HEK293 (cell line): ENCODE measurements at regions not wholly inside any gene's neighbourhood (a gene's known extent, or its start where the extent isn't known, plus 50 kb on each side); places are given as distances from the start of the nearest gene placed in this dataset.

Experiments used
- CTCF ChIA-PET: fragments of 350-600 bp; formaldehyde crosslinking; extraction: SDS; loops from one replicate; lab custom pipeline; 2021; ENCODE audit warnings: antibody characterized with exemption; lab: Yijun Ruan, JAX
- POLR2A ChIA-PET: fragments of 300-600 bp; formaldehyde crosslinking; extraction: SDS; loops from one replicate; lab custom pipeline; 2020; ENCODE audit warnings: antibody characterized with exemption, inconsistent platforms; lab: Yijun Ruan, JAX
- H3K27ac ChIP-seq: fragments of 200-500 bp; sonication (Bioruptor generic); 2 replicates; pipeline ENCODE4 v1.5.1; 2014; ENCODE audit warnings: low read depth, low read length, control low read depth, inconsistent platforms; ENCODE audit errors: extremely low read depth
- H3K36me3 ChIP-seq, 2 experiments: fragments of 200-500 bp in 1 of 2; sonication (Bioruptor generic) in 1 of 2; 1 replicate in 1 of 2; 2 replicates in 1 of 2; pipeline ENCODE4 v1.5.1; 2014 to 2017; ENCODE audit warnings: inconsistent platforms in 2 of 2, low read length in 2 of 2; ENCODE audit not compliant: control insufficient read depth in 2 of 2, insufficient read depth in 1 of 2
- H3K4me1 ChIP-seq: fragments of 200-500 bp; sonication (Bioruptor generic); 2 replicates; pipeline ENCODE4 v1.5.1; 2014; ENCODE audit warnings: mild to moderate bottlenecking, low read length, inconsistent platforms; ENCODE audit not compliant: control insufficient read depth, insufficient read depth
- H3K4me3 ChIP-seq: 2 replicates; pipeline ENCODE4 v1.5.1; 2011; ENCODE audit warnings: low read depth, mild to moderate bottlenecking, control low read depth, low read length, moderate library complexity
- H3K9me3 ChIP-seq: fragments of 200-500 bp; sonication (Bioruptor generic); 2 replicates; pipeline ENCODE4 v1.5.1; 2014; ENCODE audit warnings: low read depth, low read length, inconsistent platforms; ENCODE audit not compliant: control insufficient read depth, insufficient read depth
- HIC1 ChIP-seq: fragments of 450-650 bp; formaldehyde crosslinking; IDR thresholded peaks from 2 replicates; pipeline ENCODE4 v1.5.1; 2016; ENCODE audit warnings: missing biosample characterization, missing genetic modification characterization
- OSR2 ChIP-seq: fragments of 450-650 bp; formaldehyde crosslinking; IDR thresholded peaks from 2 replicates; pipeline ENCODE4 v1.5.1; 2016; ENCODE audit warnings: missing biosample characterization, missing genetic modification characterization
- PRDM2 ChIP-seq: fragments of 450-650 bp; formaldehyde crosslinking; IDR thresholded peaks from 2 replicates; pipeline ENCODE4 v1.5.1; 2016; ENCODE audit warnings: missing biosample characterization, missing genetic modification characterization, borderline replicate concordance
- PRDM6 ChIP-seq: fragments of 450-650 bp; formaldehyde crosslinking; IDR thresholded peaks from 2 replicates; pipeline ENCODE4 v1.5.1; 2017; ENCODE audit warnings: missing biosample characterization, missing genetic modification characterization
- ZBTB17 ChIP-seq: fragments of 450-650 bp; formaldehyde crosslinking; IDR thresholded peaks from 2 replicates; pipeline ENCODE4 v1.5.1; 2016; ENCODE audit warnings: missing biosample characterization, missing genetic modification characterization
- ZEB2 ChIP-seq: fragments of 450-650 bp; formaldehyde crosslinking; IDR thresholded peaks from 2 replicates; pipeline ENCODE4 v1.5.1; 2016; ENCODE audit warnings: missing biosample characterization, missing genetic modification characterization
- ZIC2 ChIP-seq: fragments of 450-650 bp; formaldehyde crosslinking; IDR thresholded peaks from 2 replicates; pipeline ENCODE4 v1.5.1; 2016; ENCODE audit warnings: missing biosample characterization, missing genetic modification characterization
- ZNF146 ChIP-seq: fragments of 450-650 bp; formaldehyde crosslinking; IDR thresholded peaks from 2 replicates; pipeline ENCODE4 v1.5.1; 2016; ENCODE audit warnings: missing biosample characterization, missing genetic modification characterization
- ZNF155 ChIP-seq: fragments of 450-650 bp; formaldehyde crosslinking; IDR thresholded peaks from 2 replicates; pipeline ENCODE4 v1.5.1; 2016; ENCODE audit warnings: missing biosample characterization, missing genetic modification characterization
- ZNF175 ChIP-seq: fragments of 450-650 bp; formaldehyde crosslinking; IDR thresholded peaks from 2 replicates; pipeline ENCODE4 v1.5.1; 2016; ENCODE audit warnings: missing biosample characterization, missing genetic modification characterization
- ZNF18 ChIP-seq: fragments of 450-650 bp; formaldehyde crosslinking; IDR thresholded peaks from 2 replicates; pipeline ENCODE4 v1.5.1; 2016; ENCODE audit warnings: missing biosample characterization, missing genetic modification characterization
- ZNF280C ChIP-seq: fragments of 450-650 bp; formaldehyde crosslinking; IDR thresholded peaks from 2 replicates; pipeline ENCODE4 v1.5.1; 2016; ENCODE audit warnings: missing biosample characterization, missing genetic modification characterization
- ZNF324 ChIP-seq: fragments of 450-650 bp; formaldehyde crosslinking; IDR thresholded peaks from 2 replicates; pipeline ENCODE4 v1.5.1; 2016; ENCODE audit warnings: missing biosample characterization, missing genetic modification characterization
- ZNF37A ChIP-seq: fragments of 450-650 bp; IDR thresholded peaks from 2 replicates; pipeline ENCODE4 v1.5.1; 2018; ENCODE audit warnings: missing biosample characterization, missing genetic modification characterization
- ZNF391 ChIP-seq: fragments of 450-650 bp; formaldehyde crosslinking; IDR thresholded peaks from 2 replicates; pipeline ENCODE4 v1.5.1; 2016; ENCODE audit warnings: low read depth, missing biosample characterization, missing genetic modification characterization, borderline replicate concordance
- ZNF521 ChIP-seq: fragments of 450-650 bp; formaldehyde crosslinking; IDR thresholded peaks from 2 replicates; pipeline ENCODE4 v1.5.1; 2017; ENCODE audit warnings: missing biosample characterization, mild to moderate bottlenecking, missing genetic modification characterization
- ZNF560 ChIP-seq: fragments of 450-650 bp; formaldehyde crosslinking; IDR thresholded peaks from 2 replicates; pipeline ENCODE4 v1.5.1; 2017; ENCODE audit warnings: missing biosample characterization, missing genetic modification characterization, borderline replicate concordance
- ZNF600 ChIP-seq: fragments of 450-650 bp; formaldehyde crosslinking; IDR thresholded peaks from 2 replicates; pipeline ENCODE4 v1.5.1; 2016; ENCODE audit warnings: missing biosample characterization, missing genetic modification characterization
- ZNF660 ChIP-seq: fragments of 450-650 bp; IDR thresholded peaks from 2 replicates; pipeline ENCODE4 v1.5.1; 2018; ENCODE audit warnings: missing biosample characterization, mild to moderate bottlenecking, missing genetic modification characterization
- ZNF664 ChIP-seq: fragments of 450-650 bp; formaldehyde crosslinking; IDR thresholded peaks from 2 replicates; pipeline ENCODE4 v1.5.1; 2016; ENCODE audit warnings: missing biosample characterization, missing genetic modification characterization
- ZNF792 ChIP-seq: fragments of 450-650 bp; formaldehyde crosslinking; IDR thresholded peaks from 2 replicates; pipeline ENCODE4 v1.5.1; 2016; ENCODE audit warnings: missing biosample characterization, missing genetic modification characterization
- ZSCAN18 ChIP-seq: fragments of 450-650 bp; formaldehyde crosslinking; IDR thresholded peaks from 2 replicates; pipeline ENCODE4 v1.5.1; 2016; ENCODE audit warnings: missing biosample characterization, missing genetic modification characterization

GRCh38 chr2:48018480-48018879 is 112.2 kb upstream of the FBXO11 start:
- CTCF ChIA-PET, result no interaction called here
- H3K9me3 ChIP-seq, result no peaks in the 10 kb centered on the region
- no peaks in the 10 kb centered on the region for H3K4me1 ChIP-seq
- H3K36me3 ChIP-seq, result no peaks in the 10 kb centered on the region
- POLR2A ChIA-PET, result no interaction called here
- TF ChIP-seq ZNF521 (tag by site-specific recombination) (no peak), ZNF280C (tag by site-specific recombination) (no peak), ZBTB17 (no peak), ZSCAN18 (tag by site-specific recombination) (no peak), ZNF560 (no peak), ZNF155 (tag by site-specific recombination) (no peak), ZNF146 (tag by site-specific recombination) (no peak), ZNF175 (no peak), ZNF324 (no peak), ZNF664 (tag by site-specific recombination) (no peak), ZNF660 (tag by site-specific recombination) (no peak), PRDM6 (tag by site-specific recombination) (no peak), PRDM2 (tag by site-specific recombination) (no peak), ZEB2 (tag by site-specific recombination) (no peak), ZNF600 (tag by site-specific recombination) (no peak)
- TF ChIP-seq, all 188 proteins: peak for 0
- no peak overlapping the region for H3K4me3 ChIP-seq
- H3K27ac ChIP-seq, result no peak overlapping the region

- CTCF ChIA-PET, result interaction anchor here (2.1 kb wide), 1 partner anchor 80 kb away, joined by 4 read pairs; no protein-coding TSS in a partner anchor
- Histone ChIP-seq H3K9me3 (no peaks in the 10 kb centered on the region), H3K27ac (no peak overlapping the region)
- TF ChIP-seq OSR2 (tag by site-specific recombination), result no peak
- no peak for TF ChIP-seq ZIC2 (tag by site-specific recombination)
- no peak for TF ChIP-seq ZNF391 (tag by site-specific recombination)
- no peak for TF ChIP-seq ZNF18
- TF ChIP-seq ZNF792 (tag by site-specific recombination), result no peak
- no peak for TF ChIP-seq ZNF37A (tag by site-specific recombination)
- no peak for TF ChIP-seq HIC1
- TF ChIP-seq, all 188 proteins: peak for 0
- Histone ChIP-seq H3K4me1 (no peaks in the 10 kb centered on the region), H3K36me3 (no peaks in the 10 kb centered on the region), H3K4me3 (no peak overlapping the region)
- POLR2A ChIA-PET, result no interaction called here
These were observed 120.6 kb upstream of the FBXO11 start for GRCh38 chr2:48026865-48027264.
